Endothelial cell (in vitro differentiated cells): ENCODE measurements at regions not wholly inside any gene's neighbourhood (a gene's known extent, or its start where the extent isn't known, plus 50 kb on each side); places are given as distances from the start of the nearest gene placed in this dataset.

ENCODE experiments used
- DNase-seq: peaks from one replicate; pipeline ENCODE4 v3.0.0; 2021; ENCODE audit warnings: low spot score
- H3K27ac Mint-ChIP-seq: one replicate; pipeline ENCODE4 v1.8.0; 2021; ENCODE audit warnings: mixed read lengths, inconsistent platforms; ENCODE audit not compliant: unreplicated experiment
- H3K27me3 Mint-ChIP-seq: one replicate; pipeline ENCODE4 v1.8.0; 2021; ENCODE audit warnings: mild to moderate bottlenecking, moderate library complexity, mixed read lengths, inconsistent platforms; ENCODE audit not compliant: unreplicated experiment
- H3K36me3 Mint-ChIP-seq: one replicate; pipeline ENCODE4 v1.8.0; 2021; ENCODE audit warnings: mild to moderate bottlenecking, low read depth, mixed read lengths, inconsistent platforms; ENCODE audit not compliant: unreplicated experiment
- H3K4me1 Mint-ChIP-seq: one replicate; pipeline ENCODE4 v1.8.0; 2021; ENCODE audit warnings: mild to moderate bottlenecking, mixed read lengths, inconsistent platforms; ENCODE audit not compliant: unreplicated experiment
- H3K4me3 Mint-ChIP-seq: one replicate; pipeline ENCODE4 v1.8.0; 2021; ENCODE audit warnings: mild to moderate bottlenecking, mixed read lengths, inconsistent platforms; ENCODE audit not compliant: unreplicated experiment
- H3K9me3 Mint-ChIP-seq: one replicate; pipeline ENCODE4 v1.8.0; 2021; ENCODE audit warnings: mixed read lengths, inconsistent platforms; ENCODE audit not compliant: unreplicated experiment
- CTCF ChIP-seq: fragments of 200-600 bp; sonication (generic); IDR thresholded peaks from one replicate; pipeline ENCODE4 v1.5.0; 2021; ENCODE audit warnings: antibody characterized with exemption; ENCODE audit not compliant: unreplicated experiment

DNA sequence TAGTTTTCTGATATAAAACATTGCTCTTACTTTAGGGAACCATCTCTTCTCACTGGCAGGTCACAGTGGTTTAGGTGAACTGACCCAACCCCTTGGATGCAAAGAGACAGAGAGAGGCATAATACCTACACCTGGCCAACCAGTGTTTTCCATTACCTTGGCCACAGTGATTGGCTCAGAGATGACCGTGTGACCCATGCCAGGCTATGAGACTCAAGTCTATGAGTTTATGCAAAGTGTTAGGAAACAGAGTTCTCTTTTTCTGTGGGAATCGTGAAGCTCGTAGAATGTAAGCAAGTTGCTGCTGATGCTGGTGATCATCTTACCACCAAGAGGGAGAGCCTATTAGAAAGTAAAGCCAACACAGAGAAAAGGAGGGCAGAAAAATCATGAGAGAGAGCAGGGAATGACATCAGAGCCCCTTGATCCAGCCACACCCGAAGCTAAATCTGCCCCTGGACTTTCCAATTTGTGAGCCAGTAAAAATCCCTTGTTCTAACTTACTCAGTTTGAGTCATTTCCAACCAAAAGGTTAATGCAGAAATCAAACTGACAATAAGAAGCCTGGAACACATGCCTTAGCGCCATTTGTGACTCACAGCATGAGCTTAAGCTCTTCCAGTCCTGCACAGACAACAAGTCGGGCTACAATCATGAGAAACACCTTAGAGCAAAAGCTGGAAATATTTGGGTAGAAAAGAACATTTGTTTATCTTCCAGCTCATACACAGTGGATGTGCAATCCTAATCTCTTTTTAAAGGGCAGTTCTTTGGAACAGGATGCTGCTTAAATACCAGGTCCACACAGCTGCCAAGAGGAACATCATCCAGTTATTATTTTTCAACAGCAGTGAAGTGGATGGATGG, 81.3 kb upstream of the KAZN start:
- DNase-seq, result no peak
- Mint-ChIP-seq H3K9me3 (no peaks in the 10 kb centered on the region), H3K27me3 (peaks cover 2% of the 10 kb centered on the region), H3K4me3 (no peak overlapping the region), H3K27ac (no peak overlapping the region), H3K4me1 (peaks cover 4% of the 10 kb centered on the region), H3K36me3 (no peaks in the 10 kb centered on the region)
- TF ChIP-seq CTCF, result no peak

DNA sequence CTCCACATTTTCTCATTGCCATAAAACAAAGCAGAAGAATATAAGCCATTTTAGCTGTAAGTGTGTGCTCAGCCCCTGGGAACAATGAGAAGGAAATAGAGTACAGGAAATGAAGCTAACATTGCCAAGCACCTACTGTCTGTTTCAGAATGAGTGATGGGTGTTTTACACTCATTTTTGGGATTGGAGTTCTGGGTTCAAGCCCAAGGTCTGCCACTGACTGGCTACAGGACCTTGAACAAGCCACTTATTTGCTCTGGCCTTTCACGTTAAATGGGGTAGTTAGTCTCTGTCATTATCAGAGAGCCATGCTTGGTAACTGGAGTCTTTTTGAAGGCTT, 80.7 kb upstream of the KAZN start:
- H3K27me3 Mint-ChIP-seq, result peaks cover 2% of the 10 kb centered on the region
- peaks cover 4% of the 10 kb centered on the region for H3K4me1 Mint-ChIP-seq
- no peaks in the 10 kb centered on the region for H3K9me3 Mint-ChIP-seq
- TF ChIP-seq CTCF, result no peak
- no peak overlapping the region for H3K27ac Mint-ChIP-seq
- no peaks in the 10 kb centered on the region for H3K36me3 Mint-ChIP-seq
- DNase-seq, result no peak
- H3K4me3 Mint-ChIP-seq, result no peak overlapping the region

- Mint-ChIP-seq H3K36me3 (no peaks in the 10 kb centered on the region), H3K9me3 (no peaks in the 10 kb centered on the region), H3K27ac (no peak overlapping the region), H3K4me3 (no peak overlapping the region), H3K27me3 (peaks cover 2% of the 10 kb centered on the region), H3K4me1 (peaks cover 4% of the 10 kb centered on the region)
- no peak for DNase-seq
- TF ChIP-seq CTCF, result no peak
Observed at GRCh38 chr1:14519976-14520375, 78.5 kb upstream of the KAZN start.

DNA sequence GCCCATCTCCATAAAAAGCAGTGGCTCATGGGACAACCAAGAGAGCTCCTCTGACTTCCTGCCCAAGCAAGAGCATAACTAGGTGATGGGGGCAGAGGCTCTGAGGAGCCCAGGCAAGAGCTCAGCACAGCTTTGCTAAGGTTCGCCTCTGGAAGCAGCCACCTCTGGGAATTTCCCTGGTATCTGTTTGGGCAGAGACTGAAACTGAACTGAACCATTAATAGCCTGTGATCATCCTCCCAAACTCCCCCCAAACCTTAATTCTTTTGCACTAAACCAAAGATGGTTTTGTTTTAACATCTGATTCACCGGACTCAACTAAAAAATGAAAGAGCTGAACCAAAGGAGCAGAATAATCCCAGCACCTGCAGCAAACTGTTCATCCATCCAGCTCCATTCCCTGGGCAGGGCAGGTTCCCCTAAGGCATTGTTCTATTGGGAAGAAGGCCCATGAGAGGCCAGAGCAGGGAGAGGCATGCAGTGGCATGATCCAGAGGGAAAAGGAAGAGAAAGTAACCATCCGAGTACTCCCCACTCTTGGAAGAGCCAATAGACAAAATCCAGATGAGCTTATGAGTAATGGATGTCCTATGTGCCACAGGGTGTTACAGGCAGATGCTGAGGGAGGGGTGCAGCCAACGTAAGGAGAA, 77.8 kb upstream of the KAZN start:
- Mint-ChIP-seq H3K9me3 (no peaks in the 10 kb centered on the region), H3K36me3 (no peaks in the 10 kb centered on the region), H3K27ac (no peak overlapping the region), H3K27me3 (peaks cover 2% of the 10 kb centered on the region), H3K4me3 (no peak overlapping the region), H3K4me1 (peaks cover 4% of the 10 kb centered on the region)
- no peak for TF ChIP-seq CTCF
- DNase-seq, result no peak

DNA sequence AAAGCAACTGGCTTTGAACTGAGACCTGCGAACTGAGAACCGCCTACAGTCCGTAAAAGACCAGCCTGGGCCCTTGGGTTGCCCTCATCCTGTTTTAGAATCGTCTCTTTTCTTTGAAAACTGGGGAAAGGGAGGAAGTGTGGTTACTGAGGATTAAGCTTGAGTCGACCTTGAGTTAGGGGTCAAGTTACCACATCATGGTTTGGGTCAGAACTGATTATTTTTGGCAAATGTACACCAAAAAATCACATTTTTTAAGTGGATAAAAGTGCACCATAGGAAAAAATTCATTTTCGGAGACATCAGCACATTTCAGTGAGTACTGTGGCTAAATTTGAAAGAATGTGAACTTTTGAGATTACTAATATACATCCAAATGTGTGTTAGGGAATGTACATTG, 76.9 kb upstream of the KAZN start:
- Mint-ChIP-seq H3K27ac (no peak overlapping the region), H3K36me3 (no peaks in the 10 kb centered on the region), H3K27me3 (peaks cover 2% of the 10 kb centered on the region), H3K9me3 (no peaks in the 10 kb centered on the region), H3K4me1 (peaks cover 4% of the 10 kb centered on the region), H3K4me3 (no peak overlapping the region)
- TF ChIP-seq CTCF, result no peak
- no peak for DNase-seq
